ENCODE measurements at regions not wholly inside any gene's neighbourhood (a gene's known extent, or its start where the extent isn't known, plus 50 kb on each side); places are given as distances from the start of the nearest gene placed in this dataset.

GRCh38 chr1:198449261-198449660 is 91.2 kb downstream of the ATP6V1G3 start:
- no peak for TF ChIP-seq EZH2phosphoT487 (IDR thresholded peaks at IDR 0.05; ENCODE audit: borderline replicate concordance, low read depth, low read length)
- TF ChIP-seq, protein P1, sequence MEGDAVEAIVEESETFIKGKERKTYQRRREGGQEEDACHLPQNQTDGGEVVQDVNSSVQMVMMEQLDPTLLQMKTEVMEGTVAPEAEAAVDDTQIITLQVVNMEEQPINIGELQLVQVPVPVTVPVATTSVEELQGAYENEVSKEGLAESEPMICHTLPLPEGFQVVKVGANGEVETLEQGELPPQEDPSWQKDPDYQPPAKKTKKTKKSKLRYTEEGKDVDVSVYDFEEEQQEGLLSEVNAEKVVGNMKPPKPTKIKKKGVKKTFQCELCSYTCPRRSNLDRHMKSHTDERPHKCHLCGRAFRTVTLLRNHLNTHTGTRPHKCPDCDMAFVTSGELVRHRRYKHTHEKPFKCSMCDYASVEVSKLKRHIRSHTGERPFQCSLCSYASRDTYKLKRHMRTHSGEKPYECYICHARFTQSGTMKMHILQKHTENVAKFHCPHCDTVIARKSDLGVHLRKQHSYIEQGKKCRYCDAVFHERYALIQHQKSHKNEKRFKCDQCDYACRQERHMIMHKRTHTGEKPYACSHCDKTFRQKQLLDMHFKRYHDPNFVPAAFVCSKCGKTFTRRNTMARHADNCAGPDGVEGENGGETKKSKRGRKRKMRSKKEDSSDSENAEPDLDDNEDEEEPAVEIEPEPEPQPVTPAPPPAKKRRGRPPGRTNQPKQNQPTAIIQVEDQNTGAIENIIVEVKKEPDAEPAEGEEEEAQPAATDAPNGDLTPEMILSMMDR (conservative IDR thresholded peaks at IDR 0.05; ENCODE audit: low read length) = no peak

Data from OCI-LY7 (cell line).